ENCODE measurements at regions not wholly inside any gene's neighbourhood (a gene's known extent, or its start where the extent isn't known, plus 50 kb on each side); places are given as distances from the start of the nearest gene placed in this dataset.
"Not testable (repeated sequence)": the region's sequence is repeated elsewhere in the genome, so short reads cannot be mapped to it uniquely, and the experiment has no call there.

DNA sequence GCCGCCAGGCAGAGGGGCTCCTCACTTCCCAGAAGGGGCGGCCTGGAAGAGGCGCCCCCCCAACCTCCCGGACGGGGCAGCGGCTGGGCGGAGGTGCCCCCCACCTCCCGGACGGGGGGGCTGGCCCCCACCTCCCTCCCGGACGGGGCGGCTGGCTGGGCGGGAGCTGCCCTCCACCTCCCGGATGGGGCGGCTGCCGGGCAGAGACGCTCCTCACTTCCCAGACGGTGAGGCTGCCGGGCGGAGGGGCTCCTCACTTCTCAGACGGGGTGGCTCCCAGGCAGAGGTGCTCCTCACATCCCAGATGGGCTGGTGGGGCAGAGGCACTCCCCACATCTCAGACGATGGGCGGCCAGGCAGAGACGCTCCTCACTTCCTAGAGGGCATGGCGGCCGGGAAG, 389.7 kb upstream of the EYS start:
- no peaks in the 10 kb centered on the region for H3K27me3 Mint-ChIP-seq
- no peak for ATAC-seq
- H3K9me3 ChIP-seq (ENCODE audit: control insufficient read depth, low read length, poor library complexity, severe bottlenecking) = no peaks in the 10 kb centered on the region
- DNase-seq = no peak
- no peaks in the 10 kb centered on the region for H3K4me1 Mint-ChIP-seq
- H3K4me3 Mint-ChIP-seq = no peak overlapping the region
- no peaks in the 10 kb centered on the region for H3K36me3 Mint-ChIP-seq (ENCODE audit: low read depth)
- H3K27ac Mint-ChIP-seq = no peak overlapping the region

DNA sequence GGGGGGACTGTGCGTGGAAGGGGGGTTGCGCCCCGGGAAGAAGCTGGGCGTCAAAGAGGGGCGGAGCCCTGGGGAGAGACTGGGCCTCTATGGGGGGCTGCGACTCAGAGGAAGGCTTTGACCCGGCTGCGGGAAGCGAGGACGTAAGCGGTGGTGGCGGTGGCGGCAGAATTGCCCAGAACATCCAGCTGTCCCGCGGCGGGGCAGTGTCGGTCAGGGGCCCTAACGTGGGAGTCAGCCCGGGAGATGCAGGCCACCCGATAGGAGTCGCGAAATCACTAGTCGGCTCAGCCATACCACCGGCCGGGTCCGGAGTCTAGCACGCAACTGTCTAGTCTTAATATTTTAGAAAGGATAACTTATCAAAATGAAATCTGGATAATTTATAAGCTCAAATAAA, 387.6 kb upstream of the EYS start:
- no peaks in the 10 kb centered on the region for H3K36me3 Mint-ChIP-seq (ENCODE audit: low read depth)
- no peaks in the 10 kb centered on the region for H3K4me1 Mint-ChIP-seq
- no peaks in the 10 kb centered on the region for H3K9me3 ChIP-seq (ENCODE audit: control insufficient read depth, low read length, poor library complexity, severe bottlenecking)
- H3K4me3 Mint-ChIP-seq = no peak overlapping the region
- H3K27me3 Mint-ChIP-seq = no peaks in the 10 kb centered on the region
- no peak overlapping the region for H3K27ac Mint-ChIP-seq
- ATAC-seq = no peak
- DNase-seq = no peak

DNA sequence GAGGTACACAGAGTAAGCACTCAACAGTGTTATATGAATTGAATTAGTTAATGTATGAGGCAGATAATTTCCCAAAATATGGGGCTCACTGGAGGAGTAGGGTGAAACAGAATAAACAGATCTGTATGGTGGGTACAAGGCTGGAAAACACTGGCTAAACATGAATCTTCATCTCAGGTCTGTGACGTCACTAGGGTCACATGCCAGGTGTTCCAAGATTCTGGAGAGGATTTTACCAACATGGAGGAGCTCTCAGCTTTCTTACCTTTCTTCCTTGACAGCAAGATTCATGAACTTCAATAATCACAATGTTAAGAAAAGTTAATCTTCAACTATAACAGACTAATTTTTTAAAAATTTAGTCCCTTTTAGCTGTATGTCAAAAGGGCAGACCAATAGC, 385.3 kb upstream of the EYS start:
- H3K27ac Mint-ChIP-seq; H3K36me3 Mint-ChIP-seq (ENCODE audit: low read depth); DNase-seq; H3K4me3 Mint-ChIP-seq; H3K4me1 Mint-ChIP-seq; H3K9me3 ChIP-seq (ENCODE audit: control insufficient read depth, low read length, poor library complexity, severe bottlenecking); H3K27me3 Mint-ChIP-seq; ATAC-seq: not testable (repeated sequence)

DNA sequence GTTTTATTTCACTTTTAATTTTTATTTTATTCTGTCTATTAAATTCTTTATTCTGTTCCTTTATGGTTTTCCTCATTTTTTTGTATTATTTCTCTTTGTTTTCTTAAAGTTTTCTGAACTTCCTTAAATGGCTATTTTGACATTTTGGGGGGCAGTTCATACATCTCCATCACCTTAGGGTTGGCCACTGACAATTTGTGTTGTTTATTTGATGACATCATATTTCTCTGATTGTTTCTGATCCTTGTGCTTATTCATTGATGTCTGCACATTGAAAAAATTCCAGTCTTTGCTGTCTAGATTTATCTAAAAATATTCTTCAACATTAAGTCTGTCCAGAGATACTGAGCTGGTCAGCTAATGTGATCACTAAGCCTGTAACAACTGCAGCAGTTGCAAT, 379.5 kb upstream of the EYS start:
- Mint-ChIP-seq H3K27me3 (no peaks in the 10 kb centered on the region), H3K4me1 (no peaks in the 10 kb centered on the region), H3K4me3 (no peak overlapping the region), H3K27ac (no peak overlapping the region), H3K36me3 (ENCODE audit: low read depth) (no peaks in the 10 kb centered on the region)
- no peaks in the 10 kb centered on the region for H3K9me3 ChIP-seq (ENCODE audit: control insufficient read depth, low read length, poor library complexity, severe bottlenecking)
- DNase-seq (no peak), ATAC-seq (no peak)

DNA sequence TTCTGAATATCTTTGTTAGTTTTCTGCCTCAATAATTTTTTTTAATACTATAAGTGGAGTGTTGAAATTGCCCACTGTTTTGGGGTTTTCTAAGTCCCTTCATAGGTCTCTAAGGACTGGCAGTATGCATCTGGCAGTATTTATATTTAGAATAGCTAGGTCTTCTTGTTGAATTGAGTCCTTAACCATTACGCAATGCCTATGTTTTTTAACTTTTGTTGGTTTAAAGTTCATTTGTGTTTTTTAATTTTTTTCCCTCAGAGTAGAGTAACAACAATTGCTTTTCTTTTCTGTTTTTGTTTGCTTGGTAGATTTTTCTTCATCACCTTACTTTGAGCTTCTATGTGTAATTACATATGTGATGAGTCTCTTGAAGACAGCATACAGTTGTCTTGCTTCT, 375.9 kb upstream of the EYS start:
- peaks cover 3% of the 10 kb centered on the region for H3K9me3 ChIP-seq (ENCODE audit: control insufficient read depth, low read length, poor library complexity, severe bottlenecking)
- Mint-ChIP-seq H3K27me3 (no peaks in the 10 kb centered on the region), H3K4me1 (no peaks in the 10 kb centered on the region), H3K4me3 (no peak overlapping the region), H3K36me3 (ENCODE audit: low read depth) (no peaks in the 10 kb centered on the region), H3K27ac (no peak overlapping the region)
- ATAC-seq = no peak
- no peak for DNase-seq

DNA sequence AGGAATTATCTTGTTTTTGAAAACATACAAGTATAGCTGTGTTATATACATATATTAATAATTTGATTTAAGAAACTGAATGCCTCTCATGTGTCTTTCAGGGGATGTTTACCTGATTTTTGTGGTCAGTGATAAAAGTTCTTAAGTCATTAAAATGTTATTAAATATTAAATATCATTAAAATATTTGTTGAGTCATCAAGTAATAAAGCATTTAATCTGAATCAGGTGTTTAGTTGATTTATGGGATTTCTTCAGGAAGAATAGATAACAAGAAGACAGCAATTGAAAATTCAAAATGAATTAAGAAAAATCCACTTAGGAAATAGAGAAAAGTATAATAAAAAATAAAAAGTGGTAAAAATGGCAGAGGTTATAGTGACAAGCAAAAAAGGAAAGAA, 361.9 kb upstream of the EYS start:
- Mint-ChIP-seq H3K4me1 (no peaks in the 10 kb centered on the region), H3K27ac (no peak overlapping the region), H3K4me3 (no peak overlapping the region), H3K36me3 (ENCODE audit: low read depth) (no peaks in the 10 kb centered on the region), H3K27me3 (no peaks in the 10 kb centered on the region)
- no peaks in the 10 kb centered on the region for H3K9me3 ChIP-seq (ENCODE audit: control insufficient read depth, low read length, poor library complexity, severe bottlenecking)
- DNase-seq (no peak), ATAC-seq (no peak)

DNA sequence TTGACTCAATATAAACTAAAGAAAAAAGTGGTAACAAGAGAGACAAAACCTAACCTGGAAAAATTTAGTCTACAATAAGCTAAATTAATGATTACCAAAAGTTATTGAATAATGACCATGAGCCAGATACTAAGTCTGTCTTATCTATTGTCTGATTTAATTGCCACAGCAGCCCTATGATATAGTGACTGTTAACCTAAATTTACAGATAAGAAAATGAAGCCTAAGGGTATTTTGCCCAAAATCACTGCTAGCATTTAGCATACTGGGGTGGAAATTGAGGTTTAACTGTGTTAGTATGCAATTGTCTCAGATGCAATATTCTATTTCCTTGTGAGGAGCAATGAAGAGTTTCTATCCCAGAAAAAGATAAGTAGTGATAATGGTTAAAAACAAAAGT, 361.0 kb upstream of the EYS start:
- H3K27me3 Mint-ChIP-seq = no peaks in the 10 kb centered on the region
- no peak overlapping the region for H3K4me3 Mint-ChIP-seq
- no peaks in the 10 kb centered on the region for H3K36me3 Mint-ChIP-seq (ENCODE audit: low read depth)
- DNase-seq (no peak), ATAC-seq (no peak)
- no peaks in the 10 kb centered on the region for H3K4me1 Mint-ChIP-seq
- no peak overlapping the region for H3K27ac Mint-ChIP-seq
- H3K9me3 ChIP-seq (ENCODE audit: control insufficient read depth, low read length, poor library complexity, severe bottlenecking) = no peaks in the 10 kb centered on the region

DNA sequence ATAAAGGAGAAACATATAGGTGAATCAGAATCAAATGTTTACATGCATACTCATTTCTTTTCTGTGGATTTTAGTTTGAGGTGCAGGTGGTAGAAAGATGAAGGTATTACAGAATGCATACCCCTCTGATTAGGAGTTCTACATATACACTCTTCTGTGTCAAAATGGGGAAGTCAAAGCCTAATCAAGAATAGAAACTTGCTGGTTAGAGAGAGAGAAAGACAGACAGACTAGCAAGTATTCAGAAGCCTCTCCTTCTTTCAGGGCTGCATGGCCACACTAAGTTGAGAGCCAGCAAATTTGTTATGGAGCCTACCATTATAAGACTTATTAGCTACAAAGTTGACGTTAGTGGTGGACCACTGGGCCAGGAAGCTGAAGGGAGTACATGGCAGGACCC, 358.3 kb upstream of the EYS start:
- Mint-ChIP-seq H3K36me3 (ENCODE audit: low read depth) (no peaks in the 10 kb centered on the region), H3K4me3 (no peak overlapping the region), H3K27me3 (no peaks in the 10 kb centered on the region), H3K27ac (no peak overlapping the region), H3K4me1 (no peaks in the 10 kb centered on the region)
- no peak for ATAC-seq
- DNase-seq = no peak
- H3K9me3 ChIP-seq (ENCODE audit: control insufficient read depth, low read length, poor library complexity, severe bottlenecking) = no peaks in the 10 kb centered on the region

DNA sequence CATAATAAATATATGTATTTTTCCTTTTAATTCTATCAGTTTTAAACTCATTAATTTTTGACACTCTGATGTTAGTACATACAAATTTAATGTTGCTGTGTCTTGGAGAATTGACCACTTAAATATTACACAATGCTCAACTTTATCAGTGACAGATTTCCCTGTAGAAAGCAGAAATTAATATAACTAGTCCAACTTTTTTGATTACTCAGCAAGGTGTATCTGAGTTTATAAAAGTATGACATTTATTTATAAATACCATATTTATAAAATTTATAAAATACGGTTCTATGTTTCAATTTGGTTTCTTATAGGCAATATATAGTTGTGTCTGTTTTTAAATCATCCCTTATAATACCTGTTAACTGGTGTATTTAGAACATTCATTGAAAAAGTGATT, 350.0 kb upstream of the EYS start:
- H3K36me3 Mint-ChIP-seq (ENCODE audit: low read depth) = no peaks in the 10 kb centered on the region
- H3K4me3 Mint-ChIP-seq = no peak overlapping the region
- DNase-seq (no peak), ATAC-seq (no peak)
- H3K27ac Mint-ChIP-seq = no peak overlapping the region
- H3K4me1 Mint-ChIP-seq = no peaks in the 10 kb centered on the region
- no peaks in the 10 kb centered on the region for H3K27me3 Mint-ChIP-seq
- H3K9me3 ChIP-seq (ENCODE audit: control insufficient read depth, low read length, poor library complexity, severe bottlenecking) = no peaks in the 10 kb centered on the region

DNA sequence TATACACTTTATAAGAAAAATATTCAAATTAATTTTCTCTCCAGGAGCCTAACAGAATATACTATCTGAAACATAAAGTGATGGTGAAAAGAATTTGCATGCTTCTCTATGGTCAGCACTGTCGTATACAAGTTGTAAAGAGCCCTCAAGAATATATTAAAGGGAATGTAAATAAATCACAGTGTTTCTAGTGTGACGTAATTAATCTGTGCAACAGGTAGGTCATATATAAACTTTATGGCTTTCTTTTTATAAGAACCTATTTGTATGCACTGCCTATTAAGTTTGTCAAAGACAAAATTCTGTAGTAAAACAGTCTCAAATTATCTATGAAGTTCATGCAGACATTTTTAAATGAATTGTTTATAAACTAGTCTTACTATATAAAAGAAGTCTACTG, 347.9 kb upstream of the EYS start:
- Mint-ChIP-seq H3K4me3 (no peak overlapping the region), H3K27ac (no peak overlapping the region), H3K4me1 (no peaks in the 10 kb centered on the region), H3K27me3 (no peaks in the 10 kb centered on the region), H3K36me3 (ENCODE audit: low read depth) (no peaks in the 10 kb centered on the region)
- DNase-seq (no peak), ATAC-seq (no peak)
- H3K9me3 ChIP-seq (ENCODE audit: control insufficient read depth, low read length, poor library complexity, severe bottlenecking) = no peaks in the 10 kb centered on the region

DNA sequence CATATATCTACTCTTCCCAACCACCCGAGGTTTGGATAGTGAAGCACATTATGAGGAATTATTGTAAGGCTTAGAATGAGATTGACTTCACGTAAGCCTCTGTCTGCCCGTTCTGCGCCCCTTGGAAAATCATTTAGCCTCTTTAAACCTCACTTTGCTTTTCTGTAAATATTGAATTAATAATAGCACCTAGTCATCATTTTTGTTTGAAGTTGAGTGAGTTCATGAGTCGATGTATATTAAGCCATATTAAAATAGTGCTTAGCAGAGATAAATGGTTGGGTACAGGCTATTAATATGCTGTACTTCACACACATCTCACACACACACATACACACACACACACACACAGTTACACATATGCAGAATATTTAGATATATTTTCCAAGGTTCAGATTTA, 344.8 kb upstream of the EYS start:
- Mint-ChIP-seq H3K36me3 (ENCODE audit: low read depth) (no peaks in the 10 kb centered on the region), H3K27ac (no peak overlapping the region), H3K4me3 (no peak overlapping the region), H3K4me1 (no peaks in the 10 kb centered on the region), H3K27me3 (no peaks in the 10 kb centered on the region)
- no peaks in the 10 kb centered on the region for H3K9me3 ChIP-seq (ENCODE audit: control insufficient read depth, low read length, poor library complexity, severe bottlenecking)
- DNase-seq (no peak), ATAC-seq (no peak)

DNA sequence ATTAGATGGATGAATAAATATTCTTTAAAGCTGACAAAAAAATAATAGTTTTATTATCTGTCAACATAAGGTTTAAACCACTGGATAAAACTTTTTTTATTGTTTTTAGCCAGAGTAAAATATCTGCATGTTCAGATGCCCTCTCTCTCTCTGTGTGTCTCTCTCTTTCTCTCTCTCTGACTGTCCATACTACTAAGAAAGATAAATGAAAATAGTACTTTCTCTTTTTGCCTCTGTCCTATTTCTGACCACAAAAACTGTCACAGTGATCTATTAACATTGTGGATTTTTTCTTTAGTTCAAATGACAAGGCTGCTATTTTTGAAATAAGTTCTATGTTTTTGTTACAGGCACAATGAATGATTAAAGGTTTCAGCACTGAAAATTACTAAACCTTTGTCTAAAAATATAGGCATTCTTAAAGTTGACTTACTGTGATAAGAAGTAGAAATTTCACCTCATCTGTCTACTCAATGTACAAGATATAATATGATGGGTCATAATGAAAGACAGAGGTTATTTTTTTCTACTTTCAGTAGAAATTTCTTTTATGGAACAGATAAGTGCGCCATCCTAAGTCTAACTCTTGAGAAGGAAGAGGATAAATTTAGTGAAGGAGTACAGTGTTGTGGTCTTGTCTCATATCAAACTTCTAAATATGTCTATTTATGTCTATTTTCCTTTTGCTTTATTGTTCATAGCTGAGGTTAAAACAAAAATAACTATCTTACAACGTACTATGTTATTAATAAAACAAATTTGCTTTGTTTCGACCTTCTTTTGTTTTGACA, 341.9 kb upstream of the EYS start:
- no peak for DNase-seq
- Mint-ChIP-seq H3K36me3 (ENCODE audit: low read depth) (no peaks in the 10 kb centered on the region), H3K27ac (no peak overlapping the region), H3K27me3 (no peaks in the 10 kb centered on the region), H3K4me1 (no peaks in the 10 kb centered on the region), H3K4me3 (no peak overlapping the region)
- ATAC-seq = no peak
- H3K9me3 ChIP-seq (ENCODE audit: control insufficient read depth, low read length, poor library complexity, severe bottlenecking) = no peaks in the 10 kb centered on the region

DNA sequence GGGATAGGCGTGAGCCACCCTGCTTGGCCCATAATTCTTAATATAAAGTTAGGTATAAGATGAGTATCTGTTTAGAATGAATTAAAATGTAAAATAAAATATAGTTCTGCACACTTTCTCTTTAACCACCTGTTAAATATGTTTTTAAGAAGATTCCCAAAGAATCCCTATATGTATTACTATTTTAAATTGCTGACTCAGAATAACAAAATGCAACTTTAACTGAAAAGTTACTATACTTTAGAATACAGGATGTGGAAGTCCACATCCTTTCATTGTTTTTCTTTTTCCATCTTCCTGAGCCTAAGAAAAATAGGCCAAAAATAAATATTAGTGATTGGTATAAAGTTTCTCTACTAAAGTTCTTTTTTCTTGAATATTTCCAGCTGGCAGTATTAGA, 325.6 kb upstream of the EYS start:
- no peak overlapping the region for H3K27ac Mint-ChIP-seq
- H3K36me3 Mint-ChIP-seq (ENCODE audit: low read depth) = no peaks in the 10 kb centered on the region
- DNase-seq (no peak), ATAC-seq (no peak)
- H3K27me3 Mint-ChIP-seq = no peaks in the 10 kb centered on the region
- H3K4me1 Mint-ChIP-seq = no peaks in the 10 kb centered on the region
- H3K9me3 ChIP-seq (ENCODE audit: control insufficient read depth, low read length, poor library complexity, severe bottlenecking) = no peaks in the 10 kb centered on the region
- H3K4me3 Mint-ChIP-seq = no peak overlapping the region

DNA sequence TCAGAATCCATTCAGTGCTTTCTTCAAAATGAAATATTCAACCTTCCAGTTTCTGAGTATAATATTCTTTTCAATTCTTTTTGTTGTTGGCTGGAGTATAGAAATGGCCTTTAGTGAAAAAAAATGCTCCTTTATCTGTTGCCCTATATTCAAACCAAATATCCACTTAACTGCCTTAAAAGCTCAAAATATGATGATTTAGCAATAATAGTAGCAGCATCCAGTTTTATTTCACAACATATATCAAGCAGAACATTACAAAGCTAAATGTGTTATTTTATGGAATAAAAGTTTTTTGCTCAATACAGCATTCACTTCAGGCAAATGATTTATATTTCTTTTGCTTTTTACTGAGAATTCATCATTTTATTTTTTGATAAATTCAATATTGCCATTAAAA, 322.4 kb upstream of the EYS start:
- H3K4me1 Mint-ChIP-seq = no peaks in the 10 kb centered on the region
- H3K9me3 ChIP-seq (ENCODE audit: control insufficient read depth, low read length, poor library complexity, severe bottlenecking) = peaks cover 5% of the 10 kb centered on the region
- H3K27ac Mint-ChIP-seq = no peak overlapping the region
- ATAC-seq (no peak), DNase-seq (no peak)
- H3K4me3 Mint-ChIP-seq = no peak overlapping the region
- H3K36me3 Mint-ChIP-seq (ENCODE audit: low read depth) = no peaks in the 10 kb centered on the region
- no peaks in the 10 kb centered on the region for H3K27me3 Mint-ChIP-seq

All from T-helper 17 cell (primary cell).